Ovary (tissue), 7 donors: ENCODE measurements at regions not wholly inside any gene's neighbourhood (a gene's known extent, or its start where the extent isn't known, plus 50 kb on each side); places are given as distances from the start of the nearest gene placed in this dataset.

Experiments
- DNase-seq, 5 donors: peaks; one replicate each; pipeline ENCODE4 v3.0.0-alpha.2; 2019 to 2020
- H3K27ac ChIP-seq, 2 donors: fragments of 200-600 bp; one replicate each; pipeline versions ENCODE4 v1.5.1 to v1.8.0; 2019 to 2022
- H3K27me3 ChIP-seq: fragments of 200-600 bp; one replicate; pipeline ENCODE4 v1.8.0; 2022
- H3K36me3 ChIP-seq: fragments of 200-600 bp; sonication (generic); one replicate; pipeline ENCODE4 v1.5.1; 2019
- H3K4me1 ChIP-seq: one replicate; pipeline ENCODE4 v1.8.1; 2013; ENCODE audit warnings: mild to moderate bottlenecking, moderate library complexity; ENCODE audit not compliant: insufficient read depth
- H3K4me3 ChIP-seq: fragments of 200-600 bp; sonication (generic); one replicate; pipeline ENCODE4 v1.5.1; 2017
- H3K9me3 ChIP-seq, 2 donors: fragments of 200-600 bp in 1 of 2; sonication (generic) in 1 of 2; one replicate each; pipeline versions ENCODE4 v1.5.1 to v1.8.1; 2013 to 2019; ENCODE audit warnings: mild to moderate bottlenecking in 1 of 2, moderate library complexity in 1 of 2
- CTCF ChIP-seq, 3 donors: fragments of 450-650 bp in 2 of 3; fragments of 200-600 bp in 1 of 3; IDR thresholded peaks; one replicate each; pipeline versions ENCODE4 v1.5.1 to v1.8.0; 2016 to 2022; ENCODE audit warnings: antibody characterized with exemption in 3 of 3, mild to moderate bottlenecking in 1 of 3
- EP300 ChIP-seq: sonication (generic); formaldehyde crosslinking; IDR thresholded peaks from one replicate; pipeline ENCODE4 v1.6.1; 2017; ENCODE audit warnings: antibody characterized with exemption
- POLR2A ChIP-seq: fragments of 450-650 bp; IDR thresholded peaks from one replicate; pipeline ENCODE4 v1.6.1; 2017; ENCODE audit warnings: antibody characterized with exemption, mild to moderate bottlenecking, moderate library complexity
- WGBS, 3 donors: extraction: QIAGEN DNeasy Blood & Tissue Kit in 1 of 3; methylation state at CpG; one replicate each; pipeline versions ENCODE4 v1.1.5 to v1.1.7; 2013 to 2017; 5-methylcytosine and 5-hydroxymethylcytosine counted together
- intact Hi-C, 4 donors: fragments of 100-400 bp; cut with DNase I; formaldehyde crosslinking; loops; one replicate each; pipeline versions ENCODE4 v1.11.0 to v1.15.1; 2022 to 2023
- donor health status: DM: no; HTN: no; CAD: no; lungs with moderate emphysema.
- donor health status: DM: no; HTN: no; CAD: no.
- donor health status: Bipolar disorder and iron deficiency.
- donor health status: DM: no; HTN: no; CAD: no.
- donor health status: DM: yes; HTN: yes; CAD: no.

- Histone ChIP-seq H3K27me3 (no peaks in the 10 kb centered on the region), H3K27ac (no peak overlapping the region), H3K36me3 (no peaks in the 10 kb centered on the region), H3K9me3 (no peaks in the 10 kb centered on the region), H3K4me1 (no peaks in the 10 kb centered on the region), H3K4me3 (no peak overlapping the region)
- intact Hi-C loops, result no loop called here
- no peak for TF ChIP-seq EP300
- no peak for TF ChIP-seq POLR2A
- no peak for TF ChIP-seq CTCF (IDR thresholded peaks at IDR 0.05)
- no peak for DNase-seq
- WGBS, 3 donors, result 87 to 98% (median 93%) methylated on average over 3 of the region's 3 CpGs
Observed at GRCh38 chr6:19050765-19051164, 663.6 kb downstream of the RNF144B start.

DNA sequence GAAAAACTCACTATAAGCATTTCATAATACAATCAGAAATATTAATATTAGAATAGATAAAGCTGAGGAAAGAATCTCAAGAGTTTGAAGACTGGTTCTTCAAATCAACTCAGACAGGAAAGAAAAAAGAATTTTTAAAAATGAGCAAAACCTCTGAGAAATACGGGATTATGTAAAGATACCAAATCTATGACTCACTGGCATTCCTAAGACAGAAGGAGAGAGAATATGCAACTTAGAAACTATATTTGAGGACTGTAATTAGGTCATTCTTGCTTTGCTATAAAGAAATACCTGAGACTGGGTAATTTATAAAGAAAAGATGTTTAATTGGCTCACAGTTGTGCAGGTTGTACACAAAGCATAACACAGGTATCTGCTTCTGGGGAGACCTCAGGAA is 665.1 kb downstream of the RNF144B start:
- Histone ChIP-seq H3K27ac (no peak overlapping the region), H3K9me3 (no peaks in the 10 kb centered on the region), H3K36me3 (no peaks in the 10 kb centered on the region), H3K4me1 (no peaks in the 10 kb centered on the region), H3K27me3 (no peaks in the 10 kb centered on the region), H3K4me3 (no peak overlapping the region)
- no peak for DNase-seq
- intact Hi-C loops, result no loop called here
- 26 to 35% (median 27%) methylated on average over 1 of the region's 1 CpG for WGBS, 3 donors
- TF ChIP-seq POLR2A (no peak), EP300 (no peak), CTCF (IDR thresholded peaks at IDR 0.05) (no peak)

DNA sequence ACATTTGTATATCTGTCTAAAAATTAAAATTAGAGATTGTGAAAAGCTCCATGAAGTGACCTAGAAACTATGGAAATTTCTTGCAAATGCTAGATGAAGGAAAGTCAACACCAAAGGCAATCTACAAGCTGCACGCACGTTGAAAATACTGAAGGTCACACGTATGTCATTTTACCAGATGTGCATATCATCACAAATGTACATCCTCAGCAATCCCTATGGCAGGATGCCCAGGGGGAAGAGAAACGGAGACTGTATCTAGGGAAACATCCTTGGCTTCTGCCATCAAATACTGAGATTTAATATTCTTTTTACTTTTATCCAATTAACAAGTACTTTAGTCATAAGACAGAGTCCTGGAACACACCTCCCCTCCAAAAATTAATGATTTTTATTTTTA is 672.0 kb downstream of the RNF144B start:
- Histone ChIP-seq H3K9me3 (no peaks in the 10 kb centered on the region), H3K4me1 (no peaks in the 10 kb centered on the region), H3K27ac (no peak overlapping the region), H3K36me3 (no peaks in the 10 kb centered on the region), H3K27me3 (no peaks in the 10 kb centered on the region), H3K4me3 (no peak overlapping the region)
- TF ChIP-seq CTCF (IDR thresholded peaks at IDR 0.05) (no peak), POLR2A (no peak), EP300 (no peak)
- no peak for DNase-seq
- intact Hi-C loops, result no loop called here
- WGBS, 3 donors, result 16 to 27% (median 25%) methylated on average over 4 of the region's 4 CpGs

DNA sequence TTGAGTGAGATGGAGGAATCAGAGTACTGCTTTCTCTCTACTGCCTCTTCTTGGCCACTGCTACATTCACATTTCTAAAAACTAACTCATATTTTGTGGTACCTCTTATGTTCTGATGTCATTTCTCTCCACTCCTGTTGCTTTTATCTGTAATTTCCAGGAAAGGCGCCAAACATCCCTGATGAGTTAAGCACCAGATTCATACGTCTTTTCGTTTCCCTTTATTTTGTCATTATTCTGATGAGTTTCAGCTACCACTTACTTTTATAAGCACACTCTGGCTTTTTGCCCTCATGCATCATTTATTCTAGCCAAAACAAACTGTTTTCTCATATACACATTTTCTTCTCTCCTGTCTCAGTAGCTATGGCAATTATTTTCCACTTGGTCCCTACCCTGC is 680.0 kb downstream of the RNF144B start:
- H3K4me3 ChIP-seq, result no peak overlapping the region
- H3K4me1 ChIP-seq, result no peaks in the 10 kb centered on the region
- intact Hi-C loops, result no loop called here
- 37 to 38% (median 38%) methylated on average over 3 of the region's 3 CpGs for WGBS, 3 donors
- no peak for TF ChIP-seq CTCF (IDR thresholded peaks at IDR 0.05)
- H3K27ac ChIP-seq, result no peak overlapping the region
- H3K9me3 ChIP-seq, result no peaks in the 10 kb centered on the region
- H3K36me3 ChIP-seq, result no peaks in the 10 kb centered on the region
- DNase-seq, result no peak
- no peaks in the 10 kb centered on the region for H3K27me3 ChIP-seq

GRCh38 chr6:19070520-19070919 is 683.4 kb downstream of the RNF144B start:
- no peaks in the 10 kb centered on the region for H3K9me3 ChIP-seq
- no peak overlapping the region for H3K4me3 ChIP-seq
- no peaks in the 10 kb centered on the region for H3K27me3 ChIP-seq
- no peak overlapping the region for H3K27ac ChIP-seq
- no peak for DNase-seq
- no peak for TF ChIP-seq CTCF (IDR thresholded peaks at IDR 0.05)
- no peak for TF ChIP-seq POLR2A
- no peak for TF ChIP-seq EP300
- no peaks in the 10 kb centered on the region for H3K36me3 ChIP-seq
- H3K4me1 ChIP-seq, result no peaks in the 10 kb centered on the region
- intact Hi-C loops, result no loop called here
